ENCODE measurements at regions not wholly inside any gene's neighbourhood (a gene's known extent, or its start where the extent isn't known, plus 50 kb on each side); places are given as distances from the start of the nearest gene placed in this dataset.

DNA sequence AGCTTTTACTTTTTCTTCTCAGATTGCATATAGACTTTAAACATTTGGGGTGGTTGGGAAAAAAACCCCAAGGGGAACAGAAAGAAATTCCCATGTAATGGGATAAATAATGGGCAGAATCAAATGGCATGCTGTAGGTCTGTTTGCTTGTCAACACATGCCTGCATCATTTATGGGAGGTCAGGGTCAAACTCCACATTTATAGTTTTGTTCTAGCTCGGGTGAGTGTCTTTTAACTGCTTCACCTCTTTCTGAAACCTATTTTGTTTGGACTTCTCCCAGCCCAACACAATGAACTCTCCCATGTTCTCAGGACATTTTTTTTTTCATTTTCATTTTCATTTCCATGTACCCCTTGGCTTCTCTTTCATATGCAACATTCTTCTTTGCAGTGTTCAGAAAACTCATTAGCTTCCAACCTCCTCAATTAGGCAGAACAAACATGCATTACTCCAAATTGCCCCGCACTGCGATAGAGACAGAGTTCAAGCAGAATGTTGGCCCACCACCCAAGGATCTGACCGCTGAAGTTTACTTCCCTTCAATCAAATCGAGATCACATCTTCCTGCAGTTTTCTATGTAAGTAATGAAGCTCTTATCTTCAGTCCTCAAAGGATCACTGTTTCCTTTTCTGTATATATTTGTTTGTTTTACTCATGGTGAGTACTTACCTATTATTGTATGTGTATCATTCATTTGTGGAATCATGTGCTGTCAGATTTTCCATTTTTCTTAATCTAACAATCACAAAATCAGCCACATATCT, 354.6 kb downstream of the ZSWIM6 start:
- Histone ChIP-seq H3K4me1 (no peaks in the 10 kb centered on the region), H3K27ac (no peak overlapping the region), H3K27me3 (peaks cover 0 to 3% of the 10 kb centered on the region in 2 donors), H3K36me3 (no peaks in the 10 kb centered on the region), H3K9me3 (no peaks in the 10 kb centered on the region), H3K4me3 (no peak overlapping the region)
- intact Hi-C loops (cut with DNase I; ENCODE audit: low total_unique reads), result no loop called here
- no peak for TF ChIP-seq CTCF (IDR thresholded peaks at IDR 0.05)
- no peak for DNase-seq

DNA sequence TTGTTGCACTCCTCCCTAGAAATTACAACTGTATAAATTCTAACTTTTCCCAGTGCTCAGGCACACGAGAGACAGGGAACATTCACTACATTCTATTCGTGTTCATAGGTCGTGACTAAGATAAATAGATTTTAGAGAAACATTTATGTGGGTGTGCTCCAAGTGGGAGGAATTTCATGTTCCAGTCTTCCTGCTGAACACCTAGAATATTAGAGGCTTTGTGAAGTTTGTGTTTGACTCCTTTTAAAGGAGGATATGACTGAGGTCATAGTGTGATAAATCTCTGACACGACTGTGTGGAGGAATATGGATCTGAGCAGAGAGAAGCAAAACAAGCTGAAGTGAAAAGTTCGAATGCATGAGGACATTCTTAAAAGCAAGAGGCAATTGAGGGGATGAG, 355.3 kb downstream of the ZSWIM6 start:
- Histone ChIP-seq H3K27me3 (peaks cover 0 to 3% of the 10 kb centered on the region in 2 donors), H3K4me1 (no peaks in the 10 kb centered on the region), H3K4me3 (no peak overlapping the region), H3K9me3 (peaks cover 0 to 3% (median 0%) of the 10 kb centered on the region in 3 donors), H3K27ac (no peak overlapping the region), H3K36me3 (no peaks in the 10 kb centered on the region)
- no peak for TF ChIP-seq CTCF (IDR thresholded peaks at IDR 0.05)
- no peak for DNase-seq
- intact Hi-C loops (cut with DNase I; ENCODE audit: low total_unique reads), result no loop called here

- H3K9me3 ChIP-seq, result peaks cover 0 to 17% (median 6%) of the 10 kb centered on the region in 3 donors
- DNase-seq, result no peak
- no peak overlapping the region for H3K4me3 ChIP-seq
- no peaks in the 10 kb centered on the region for H3K4me1 ChIP-seq
- no peaks in the 10 kb centered on the region for H3K36me3 ChIP-seq
- intact Hi-C loops (cut with DNase I; ENCODE audit: low total_unique reads), result no loop called here
- no peak overlapping the region for H3K27ac ChIP-seq
- H3K27me3 ChIP-seq, result no peaks in the 10 kb centered on the region
- TF ChIP-seq CTCF (IDR thresholded peaks at IDR 0.05), result no peak
Observed at GRCh38 chr5:61689153-61689846, 357.2 kb downstream of the ZSWIM6 start.

- Histone ChIP-seq H3K9me3 (peaks cover 0 to 8% (median 2%) of the 10 kb centered on the region in 3 donors), H3K27me3 (no peaks in the 10 kb centered on the region), H3K27ac (no peak overlapping the region), H3K4me1 (no peaks in the 10 kb centered on the region), H3K4me3 (no peak overlapping the region), H3K36me3 (no peaks in the 10 kb centered on the region)
- no peak for TF ChIP-seq CTCF (IDR thresholded peaks at IDR 0.05)
- no peak for DNase-seq
- intact Hi-C loops (cut with DNase I; ENCODE audit: low total_unique reads), result no loop called here
Observed at GRCh38 chr5:61697809-61698558, 365.9 kb downstream of the ZSWIM6 start.

- Histone ChIP-seq H3K4me3 (no peak overlapping the region), H3K27ac (no peak overlapping the region), H3K36me3 (no peaks in the 10 kb centered on the region), H3K27me3 (no peaks in the 10 kb centered on the region), H3K4me1 (no peaks in the 10 kb centered on the region), H3K9me3 (no peaks in the 10 kb centered on the region)
- intact Hi-C loops (cut with DNase I; ENCODE audit: low total_unique reads), result no loop called here
- DNase-seq, result no peak
- no peak for TF ChIP-seq CTCF (IDR thresholded peaks at IDR 0.05)
Observed at GRCh38 chr5:61701877-61702602, 370.0 kb downstream of the ZSWIM6 start.
